WTC11 (cell line): ENCODE measurements at regions not wholly inside any gene's neighbourhood (a gene's known extent, or its start where the extent isn't known, plus 50 kb on each side); places are given as distances from the start of the nearest gene placed in this dataset.

Experiments used
- ATAC-seq: fragments of 200-7000 bp; cut with Tn5 transposase; 2 replicates; pipeline ENCODE4 v1.10.0; 2021; ENCODE audit warnings: mild to moderate bottlenecking, moderate library complexity
- CTCF ChIA-PET: fragments of 300-600 bp; sonication (Branson Sonifier 250); formaldehyde crosslinking; loops from one replicate; lab custom pipeline; 2021; ENCODE audit warnings: antibody characterized with exemption; lab: Charles Lee
- POLR2A ChIA-PET: fragments of 350-600 bp; sonication (Branson Sonifier 250); formaldehyde crosslinking; loops from one replicate; lab custom pipeline; 2021; ENCODE audit warnings: antibody characterized with exemption; lab: Charles Lee
- DNase-seq: peaks from one replicate; pipeline ENCODE4 v3.0.0; 2021; ENCODE audit warnings: low spot score
- H3K27ac Mint-ChIP-seq: 2 replicates; pipeline ENCODE4 v1.8.0; 2021; ENCODE audit warnings: mixed read lengths
- H3K27me3 Mint-ChIP-seq: 2 replicates; pipeline ENCODE4 v1.8.0; 2021; ENCODE audit warnings: low read depth, mild to moderate bottlenecking, moderate library complexity, mixed read lengths
- H3K36me3 Mint-ChIP-seq: 2 replicates; pipeline ENCODE4 v1.8.0; 2021; ENCODE audit warnings: mixed read lengths
- H3K4me1 Mint-ChIP-seq: 2 replicates; pipeline ENCODE4 v1.8.0; 2022; ENCODE audit warnings: mixed read lengths
- H3K4me3 Mint-ChIP-seq: 2 replicates; pipeline ENCODE4 v1.8.0; 2021; ENCODE audit warnings: mild to moderate bottlenecking, moderate library complexity, mixed read lengths
- H3K9me3 Mint-ChIP-seq: 2 replicates; pipeline ENCODE4 v1.8.0; 2021; ENCODE audit warnings: mixed read lengths
- CREB1 ChIP-seq: sonication (generic); formaldehyde crosslinking; IDR thresholded peaks from 2 replicates; pipeline ENCODE4 v1.8.0; 2023; ENCODE audit warnings: mild to moderate bottlenecking, missing genetic modification reagents
- FOXP1 ChIP-seq: sonication (generic); formaldehyde crosslinking; IDR thresholded peaks from 2 replicates; pipeline ENCODE4 v1.8.0; 2022; ENCODE audit warnings: missing genetic modification reagents, mild to moderate bottlenecking, moderate library complexity, borderline replicate concordance
- GABPB1 ChIP-seq: sonication (generic); formaldehyde crosslinking; IDR thresholded peaks from 2 replicates; pipeline ENCODE4 v1.8.1; 2023; ENCODE audit warnings: mild to moderate bottlenecking, missing genetic modification reagents
- GTF2I ChIP-seq: fragments of 250-450 bp; sonication (Bioruptor Pico); conservative IDR thresholded peaks from 2 replicates; pipeline ENCODE4 v1.4.0; 2021; ENCODE audit warnings: mild to moderate bottlenecking
- IRF1 ChIP-seq: sonication (generic); formaldehyde crosslinking; IDR thresholded peaks from 2 replicates; pipeline ENCODE4 v1.8.0; 2023; ENCODE audit warnings: missing genetic modification reagents
- JUN ChIP-seq: sonication (generic); formaldehyde crosslinking; IDR thresholded peaks from 2 replicates; pipeline ENCODE4 v1.8.0; 2023; ENCODE audit warnings: mild to moderate bottlenecking, missing genetic modification reagents
- MLX ChIP-seq: sonication (generic); formaldehyde crosslinking; IDR thresholded peaks from 2 replicates; pipeline ENCODE4 v1.8.1; 2023; ENCODE audit warnings: mild to moderate bottlenecking, missing genetic modification reagents, moderate library complexity
- NFATC4 ChIP-seq: fragments of 250-450 bp; sonication (Bioruptor Pico); IDR thresholded peaks from 2 replicates; pipeline ENCODE4 v1.9.0; 2021; ENCODE audit warnings: mild to moderate bottlenecking
- NFE2L1 ChIP-seq: sonication (generic); formaldehyde crosslinking; IDR thresholded peaks from 2 replicates; pipeline ENCODE4 v1.8.1; 2023; ENCODE audit warnings: missing genetic modification reagents
- NR1H2 ChIP-seq: sonication (generic); formaldehyde crosslinking; IDR thresholded peaks from 2 replicates; pipeline ENCODE4 v1.9.0; 2021; ENCODE audit warnings: mild to moderate bottlenecking, moderate library complexity, missing genetic modification reagents
- NR2C2 ChIP-seq: sonication (generic); formaldehyde crosslinking; IDR thresholded peaks from 2 replicates; pipeline ENCODE4 v1.8.0; 2022; ENCODE audit warnings: mild to moderate bottlenecking, missing genetic modification reagents
- OVOL2 ChIP-seq: fragments of 250-450 bp; sonication (Bioruptor Pico); IDR thresholded peaks from 2 replicates; pipeline ENCODE4 v1.9.0; 2021; ENCODE audit warnings: mild to moderate bottlenecking, borderline replicate concordance
- PRRX2 ChIP-seq: fragments of 250-450 bp; sonication (Bioruptor Pico); IDR thresholded peaks from 2 replicates; pipeline ENCODE4 v1.8.0; 2021; ENCODE audit warnings: mild to moderate bottlenecking
- RORB ChIP-seq: fragments of 250-450 bp; sonication (Bioruptor Pico); IDR thresholded peaks from 2 replicates; pipeline ENCODE4 v1.9.0; 2021; ENCODE audit warnings: mild to moderate bottlenecking
- STAT6 ChIP-seq: sonication (generic); formaldehyde crosslinking; conservative IDR thresholded peaks from 2 replicates; pipeline ENCODE4 v1.8.1; 2023; ENCODE audit warnings: mild to moderate bottlenecking, low read depth, missing genetic modification reagents, moderate library complexity
- TCF7 ChIP-seq: sonication (generic); formaldehyde crosslinking; IDR thresholded peaks from 2 replicates; pipeline ENCODE4 v1.8.0; 2022; ENCODE audit warnings: mild to moderate bottlenecking, low read depth, missing genetic modification reagents, moderate library complexity
- TEAD1 ChIP-seq: sonication (generic); formaldehyde crosslinking; IDR thresholded peaks from 2 replicates; pipeline ENCODE4 v1.8.0; 2022; ENCODE audit warnings: mild to moderate bottlenecking, missing genetic modification reagents
- TP53 ChIP-seq: sonication (generic); formaldehyde crosslinking; IDR thresholded peaks from 2 replicates; pipeline ENCODE4 v1.8.1; 2023; ENCODE audit warnings: mild to moderate bottlenecking, missing genetic modification reagents
- USF1 ChIP-seq: sonication (generic); formaldehyde crosslinking; IDR thresholded peaks from 2 replicates; pipeline ENCODE4 v1.8.0; 2022; ENCODE audit warnings: mild to moderate bottlenecking, missing genetic modification reagents
- ZNF121 ChIP-seq: sonication (generic); formaldehyde crosslinking; IDR thresholded peaks from 2 replicates; pipeline ENCODE4 v1.8.0; 2023; ENCODE audit warnings: missing genetic modification reagents
- ZNF396 ChIP-seq: fragments of 250-450 bp; sonication (Bioruptor Pico); IDR thresholded peaks from 2 replicates; pipeline ENCODE4 v1.8.0; 2021; ENCODE audit warnings: mild to moderate bottlenecking, moderate library complexity, borderline replicate concordance
- ZNF423 ChIP-seq: fragments of 250-450 bp; sonication (Bioruptor Pico); IDR thresholded peaks from 2 replicates; pipeline ENCODE4 v2.1.2; 2022; ENCODE audit warnings: mild to moderate bottlenecking, moderate library complexity
- ZNF512 ChIP-seq: sonication (generic); formaldehyde crosslinking; IDR thresholded peaks from 2 replicates; pipeline ENCODE4 v1.8.1; 2022; ENCODE audit warnings: missing genetic modification reagents, borderline replicate concordance
- TF ChIP-seq, protein P1 (sequence below): sonication (generic); formaldehyde crosslinking; IDR thresholded peaks from 2 replicates; pipeline ENCODE4 v1.8.0; 2022; ENCODE audit warnings: mild to moderate bottlenecking, missing genetic modification reagents
- TF ChIP-seq, protein P2 (sequence below): sonication (generic); formaldehyde crosslinking; IDR thresholded peaks from 2 replicates; pipeline ENCODE4 v1.8.0; 2022; ENCODE audit warnings: mild to moderate bottlenecking, missing genetic modification reagents
- TF ChIP-seq, protein P3 (sequence below): sonication (generic); formaldehyde crosslinking; IDR thresholded peaks from 2 replicates; pipeline ENCODE4 v1.8.1; 2022; ENCODE audit warnings: low read depth, missing genetic modification reagents, borderline replicate concordance
- TF ChIP-seq, protein P4 (sequence below): sonication (generic); formaldehyde crosslinking; IDR thresholded peaks from 2 replicates; pipeline ENCODE4 v1.8.0; 2022; ENCODE audit warnings: mild to moderate bottlenecking, missing genetic modification reagents

GRCh38 chr3:41126472-41126871 is 72.8 kb upstream of the CTNNB1 start:
- DNase-seq (no peak), ATAC-seq (no peak)
- Mint-ChIP-seq H3K9me3 (peaks cover 58% of the 10 kb centered on the region), H3K36me3 (peaks cover 36% of the 10 kb centered on the region), H3K27ac (no peak overlapping the region), H3K27me3 (peaks cover 3% of the 10 kb centered on the region), H3K4me1 (peaks cover 11% of the 10 kb centered on the region), H3K4me3 (no peak overlapping the region)
- CTCF ChIA-PET = interaction anchor here (1.2 kb wide), 1 partner anchor 256 kb away, joined by 3 read pairs; no protein-coding TSS in a partner anchor
- POLR2A ChIA-PET = no interaction called here
- TF ChIP-seq TP53 (CRISPR knock-in tag) = no peak
- TF ChIP-seq MLX (CRISPR knock-in tag) = no peak
- no peak for TF ChIP-seq CREB1 (CRISPR knock-in tag)
- no peak for TF ChIP-seq ZNF396 (CRISPR knock-in tag)
- no peak for TF ChIP-seq NFE2L1
- TF ChIP-seq RORB (CRISPR knock-in tag) = no peak
- no peak for TF ChIP-seq ZNF512 (CRISPR knock-in tag)
- no peak for TF ChIP-seq NR1H2 (CRISPR knock-in tag)
- no peak for TF ChIP-seq PRRX2 (CRISPR knock-in tag)
- no peak for TF ChIP-seq OVOL2 (CRISPR knock-in tag)
- TF ChIP-seq ZNF423 (CRISPR knock-in tag) = no peak
- TF ChIP-seq, protein P1, sequence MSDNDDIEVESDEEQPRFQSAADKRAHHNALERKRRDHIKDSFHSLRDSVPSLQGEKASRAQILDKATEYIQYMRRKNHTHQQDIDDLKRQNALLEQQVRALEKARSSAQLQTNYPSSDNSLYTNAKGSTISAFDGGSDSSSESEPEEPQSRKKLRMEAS (CRISPR knock-in tag) = no peak
- no peak for TF ChIP-seq STAT6
- TF ChIP-seq NFATC4 (CRISPR knock-in tag) = no peak
- TF ChIP-seq ZNF121 (CRISPR knock-in tag) = no peak
- TF ChIP-seq, protein P2, sequence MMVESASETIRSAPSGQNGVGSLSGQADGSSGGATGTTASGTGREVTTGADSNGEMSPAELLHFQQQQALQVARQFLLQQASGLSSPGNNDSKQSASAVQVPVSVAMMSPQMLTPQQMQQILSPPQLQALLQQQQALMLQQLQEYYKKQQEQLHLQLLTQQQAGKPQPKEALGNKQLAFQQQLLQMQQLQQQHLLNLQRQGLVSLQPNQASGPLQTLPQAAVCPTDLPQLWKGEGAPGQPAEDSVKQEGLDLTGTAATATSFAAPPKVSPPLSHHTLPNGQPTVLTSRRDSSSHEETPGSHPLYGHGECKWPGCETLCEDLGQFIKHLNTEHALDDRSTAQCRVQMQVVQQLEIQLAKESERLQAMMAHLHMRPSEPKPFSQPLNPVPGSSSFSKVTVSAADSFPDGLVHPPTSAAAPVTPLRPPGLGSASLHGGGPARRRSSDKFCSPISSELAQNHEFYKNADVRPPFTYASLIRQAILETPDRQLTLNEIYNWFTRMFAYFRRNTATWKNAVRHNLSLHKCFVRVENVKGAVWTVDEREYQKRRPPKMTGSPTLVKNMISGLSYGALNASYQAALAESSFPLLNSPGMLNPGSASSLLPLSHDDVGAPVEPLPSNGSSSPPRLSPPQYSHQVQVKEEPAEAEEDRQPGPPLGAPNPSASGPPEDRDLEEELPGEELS (CRISPR knock-in tag) = no peak
- TF ChIP-seq IRF1 (CRISPR knock-in tag) = no peak
- TF ChIP-seq NR2C2 (CRISPR knock-in tag) = no peak

DNA sequence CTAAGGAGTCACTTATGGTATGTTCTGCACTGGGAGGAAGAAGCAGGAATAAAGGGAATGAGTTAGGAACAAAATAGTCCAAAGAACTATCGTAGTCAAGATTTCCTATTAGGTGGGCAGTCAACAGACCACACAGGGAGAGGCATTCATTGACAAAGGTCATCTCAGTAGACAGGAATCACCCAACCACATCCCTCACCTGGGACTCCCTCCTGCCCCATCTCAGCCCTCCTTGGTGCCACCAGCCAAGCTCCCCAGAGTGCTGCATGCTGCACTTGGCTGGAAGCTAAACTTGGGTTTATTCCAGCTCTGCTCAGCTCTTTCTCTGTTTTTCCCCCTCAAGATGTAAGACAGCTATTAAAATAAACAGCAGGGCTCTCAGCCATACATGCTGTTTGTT is 72.3 kb upstream of the CTNNB1 start:
- H3K27ac Mint-ChIP-seq = no peak overlapping the region
- peaks cover 3% of the 10 kb centered on the region for H3K27me3 Mint-ChIP-seq
- TF ChIP-seq GTF2I (CRISPR knock-in tag) (no peak), TP53 (CRISPR knock-in tag) (no peak), JUN (CRISPR knock-in tag) (no peak), TCF7 (CRISPR knock-in tag) (no peak), TEAD1 (no peak), GABPB1 (no peak), FOXP1 (CRISPR knock-in tag) (no peak), USF1 (CRISPR knock-in tag) (no peak)
- TF ChIP-seq, protein P3, sequence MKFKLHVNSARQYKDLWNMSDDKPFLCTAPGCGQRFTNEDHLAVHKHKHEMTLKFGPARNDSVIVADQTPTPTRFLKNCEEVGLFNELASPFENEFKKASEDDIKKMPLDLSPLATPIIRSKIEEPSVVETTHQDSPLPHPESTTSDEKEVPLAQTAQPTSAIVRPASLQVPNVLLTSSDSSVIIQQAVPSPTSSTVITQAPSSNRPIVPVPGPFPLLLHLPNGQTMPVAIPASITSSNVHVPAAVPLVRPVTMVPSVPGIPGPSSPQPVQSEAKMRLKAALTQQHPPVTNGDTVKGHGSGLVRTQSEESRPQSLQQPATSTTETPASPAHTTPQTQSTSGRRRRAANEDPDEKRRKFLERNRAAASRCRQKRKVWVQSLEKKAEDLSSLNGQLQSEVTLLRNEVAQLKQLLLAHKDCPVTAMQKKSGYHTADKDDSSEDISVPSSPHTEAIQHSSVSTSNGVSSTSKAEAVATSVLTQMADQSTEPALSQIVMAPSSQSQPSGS = no peak
- TF ChIP-seq, protein P4, sequence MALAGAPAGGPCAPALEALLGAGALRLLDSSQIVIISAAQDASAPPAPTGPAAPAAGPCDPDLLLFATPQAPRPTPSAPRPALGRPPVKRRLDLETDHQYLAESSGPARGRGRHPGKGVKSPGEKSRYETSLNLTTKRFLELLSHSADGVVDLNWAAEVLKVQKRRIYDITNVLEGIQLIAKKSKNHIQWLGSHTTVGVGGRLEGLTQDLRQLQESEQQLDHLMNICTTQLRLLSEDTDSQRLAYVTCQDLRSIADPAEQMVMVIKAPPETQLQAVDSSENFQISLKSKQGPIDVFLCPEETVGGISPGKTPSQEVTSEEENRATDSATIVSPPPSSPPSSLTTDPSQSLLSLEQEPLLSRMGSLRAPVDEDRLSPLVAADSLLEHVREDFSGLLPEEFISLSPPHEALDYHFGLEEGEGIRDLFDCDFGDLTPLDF (CRISPR knock-in tag) = no peak
- peaks cover 12% of the 10 kb centered on the region for H3K4me1 Mint-ChIP-seq
- H3K4me3 Mint-ChIP-seq = no peak overlapping the region
- CTCF ChIA-PET = interaction anchor here (1.2 kb wide), 1 partner anchor 257 kb away, joined by 3 read pairs; no protein-coding TSS in a partner anchor
- DNase-seq = no peak
- POLR2A ChIA-PET = no interaction called here
- peaks cover 36% of the 10 kb centered on the region for H3K36me3 Mint-ChIP-seq
- H3K9me3 Mint-ChIP-seq = peaks cover 58% of the 10 kb centered on the region
- no peak for ATAC-seq
